AG04449 (cell line): ENCODE measurements at regions not wholly inside any gene's neighbourhood (a gene's known extent, or its start where the extent isn't known, plus 50 kb on each side); places are given as distances from the start of the nearest gene placed in this dataset.

Source experiments
- CTCF ChIA-PET: fragments of 350-600 bp; formaldehyde crosslinking; extraction: SDS; loops from one replicate; lab custom pipeline; 2021; ENCODE audit warnings: antibody characterized with exemption; lab: Yijun Ruan, JAX
- POLR2A ChIA-PET: fragments of 400-600, 350-600 bp; formaldehyde crosslinking; extraction: SDS; loops from one replicate; lab custom pipeline; 2020; ENCODE audit warnings: antibody characterized with exemption, inconsistent platforms; lab: Yijun Ruan, JAX
- DNase-seq: peaks from one replicate; pipeline ENCODE4 v3.0.0-alpha.2; 2010; ENCODE audit warnings: low read depth, low spot score
- H3K4me3 ChIP-seq: 2 replicates; pipeline ENCODE4 v1.5.1; 2011; ENCODE audit warnings: low read depth, mild to moderate bottlenecking, control low read depth, low read length
- CTCF ChIP-seq: IDR thresholded peaks from one replicate; pipeline ENCODE4 v1.5.1; 2011; ENCODE audit warnings: mild to moderate bottlenecking, moderate library complexity, low read length, control low read depth, inconsistent platforms; ENCODE audit not compliant: insufficient read depth; ENCODE audit errors: missing control alignments

GRCh38 chr12:97275728-97276590 is 186.6 kb upstream of the RMST start:
- ChIA-PET CTCF (interaction anchor here (1.0 kb wide), 1 partner anchor 1765 kb away, joined by 3 read pairs; no protein-coding TSS in a partner anchor), POLR2A (no interaction called here)
- no peak for DNase-seq
- TF ChIP-seq CTCF = no peak
- H3K4me3 ChIP-seq = no peak overlapping the region

GRCh38 chr12:97276661-97277429 is 185.8 kb upstream of the RMST start:
- no peak overlapping the region for H3K4me3 ChIP-seq
- ChIA-PET POLR2A (no interaction called here), CTCF (interaction anchor here (1.0 kb wide), 1 partner anchor 1764 kb away, joined by 3 read pairs; no protein-coding TSS in a partner anchor)
- no peak for DNase-seq
- TF ChIP-seq CTCF = no peak

GRCh38 chr12:97283297-97283696 is 179.3 kb upstream of the RMST start:
- no peak for TF ChIP-seq CTCF
- CTCF ChIA-PET = no interaction called here

DNA sequence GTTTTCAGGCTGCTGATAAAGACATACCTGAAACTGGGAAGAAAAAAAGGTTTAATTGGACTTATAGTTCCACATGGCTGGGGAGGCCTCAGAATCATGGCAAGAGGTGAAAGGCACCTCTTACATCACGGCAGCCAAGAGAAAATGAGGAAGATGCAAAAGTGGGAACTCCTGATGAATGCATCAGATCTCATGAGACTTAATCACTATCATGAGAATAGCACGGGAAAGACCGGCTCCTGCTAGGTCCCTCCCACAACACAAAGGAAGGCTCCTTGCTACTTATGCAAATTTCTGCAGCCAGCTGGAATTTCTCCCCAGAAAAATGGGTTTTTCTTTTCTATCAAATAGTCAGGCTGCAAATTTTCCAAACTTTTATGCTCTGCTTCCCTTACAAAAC is 174.1 kb upstream of the RMST start:
- no peak overlapping the region for H3K4me3 ChIP-seq
- ChIA-PET POLR2A (no interaction called here), CTCF (no interaction called here)
- no peak for DNase-seq
- no peak for TF ChIP-seq CTCF

More at GRCh38 chr12:97283297-97283696, 179.3 kb upstream of the RMST start:
- DNase-seq = no peak
- POLR2A ChIA-PET = no interaction called here
- H3K4me3 ChIP-seq = no peak overlapping the region

- POLR2A ChIA-PET = no interaction called here
- DNase-seq = no peak
- H3K4me3 ChIP-seq = no peak overlapping the region
- no peak for TF ChIP-seq CTCF
- CTCF ChIA-PET = no interaction called here
These were observed 170.0 kb upstream of the RMST start for GRCh38 chr12:97292588-97292987.

DNA sequence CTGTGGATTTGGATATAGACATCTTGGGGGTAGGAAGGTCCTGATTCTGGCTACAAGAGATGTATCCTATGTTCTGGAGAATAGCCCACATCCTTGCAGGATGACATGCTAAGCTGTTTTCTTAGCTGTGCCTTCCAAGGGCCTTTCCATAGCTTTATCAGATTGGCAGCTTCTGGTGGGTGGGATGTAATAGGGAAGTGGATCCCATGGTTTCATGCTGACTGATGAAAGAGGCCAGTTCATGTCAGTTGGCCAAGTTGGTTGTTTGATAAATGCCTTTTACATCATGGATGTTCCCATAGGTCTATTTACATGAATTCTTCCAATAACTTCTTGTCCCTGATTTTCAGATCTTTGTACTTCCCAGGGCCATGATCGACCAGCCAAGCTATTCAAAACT is 169.1 kb upstream of the RMST start:
- TF ChIP-seq CTCF = no peak
- no peak for DNase-seq
- ChIA-PET CTCF (no interaction called here), POLR2A (no interaction called here)
- H3K4me3 ChIP-seq = no peak overlapping the region
